Adrenal gland (tissue), 5 donors: ENCODE measurements at regions not wholly inside any gene's neighbourhood (a gene's known extent, or its start where the extent isn't known, plus 50 kb on each side); places are given as distances from the start of the nearest gene placed in this dataset.

Source experiments
- POLR2A ChIP-seq, 2 donors: fragments of 450-650 bp; IDR thresholded peaks; one replicate each; pipeline ENCODE4 v1.6.1; 2017; ENCODE audit warnings: antibody characterized with exemption in 2 of 2, mild to moderate bottlenecking in 2 of 2, moderate library complexity in 1 of 2
- TF ChIP-seq, protein P1 (sequence below), 6 experiments: fragments of 450-650 bp in 4 of 6; fragments of 200-600 bp in 2 of 6; sonication (generic) in 1 of 6; IDR thresholded peaks; 1 replicate in 5 of 6; 2 replicates in 1 of 6; pipeline versions ENCODE4 v1.5.1 to v1.8.0; 2016 to 2021; ENCODE audit warnings: antibody characterized with exemption in 6 of 6, mild to moderate bottlenecking in 2 of 6, moderate library complexity in 1 of 6
- donor health status: DM: no; HTN: no; CAD: no.

DNA sequence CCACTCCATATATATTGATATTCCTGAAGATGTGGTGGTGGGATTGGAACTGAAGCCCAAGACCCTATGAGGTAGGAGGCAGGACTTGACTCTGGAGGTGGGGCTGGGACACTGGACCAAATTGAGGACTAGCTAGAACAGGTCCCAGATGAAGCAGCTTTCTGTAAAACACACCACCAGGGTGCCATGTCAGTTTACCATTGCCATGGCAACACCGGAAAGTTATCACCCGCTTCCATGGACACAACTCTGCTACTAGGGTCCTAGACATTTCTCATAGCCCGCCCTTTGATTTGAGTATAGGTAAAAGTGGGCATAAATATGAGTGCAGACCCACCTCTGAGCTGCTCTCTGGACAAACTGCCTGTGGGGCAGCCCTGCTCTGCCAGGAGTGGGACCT, 490.5 kb upstream of the PFKP start:
- no peak for TF ChIP-seq POLR2A (IDR thresholded peaks at IDR 0.05)
- TF ChIP-seq, protein P1, sequence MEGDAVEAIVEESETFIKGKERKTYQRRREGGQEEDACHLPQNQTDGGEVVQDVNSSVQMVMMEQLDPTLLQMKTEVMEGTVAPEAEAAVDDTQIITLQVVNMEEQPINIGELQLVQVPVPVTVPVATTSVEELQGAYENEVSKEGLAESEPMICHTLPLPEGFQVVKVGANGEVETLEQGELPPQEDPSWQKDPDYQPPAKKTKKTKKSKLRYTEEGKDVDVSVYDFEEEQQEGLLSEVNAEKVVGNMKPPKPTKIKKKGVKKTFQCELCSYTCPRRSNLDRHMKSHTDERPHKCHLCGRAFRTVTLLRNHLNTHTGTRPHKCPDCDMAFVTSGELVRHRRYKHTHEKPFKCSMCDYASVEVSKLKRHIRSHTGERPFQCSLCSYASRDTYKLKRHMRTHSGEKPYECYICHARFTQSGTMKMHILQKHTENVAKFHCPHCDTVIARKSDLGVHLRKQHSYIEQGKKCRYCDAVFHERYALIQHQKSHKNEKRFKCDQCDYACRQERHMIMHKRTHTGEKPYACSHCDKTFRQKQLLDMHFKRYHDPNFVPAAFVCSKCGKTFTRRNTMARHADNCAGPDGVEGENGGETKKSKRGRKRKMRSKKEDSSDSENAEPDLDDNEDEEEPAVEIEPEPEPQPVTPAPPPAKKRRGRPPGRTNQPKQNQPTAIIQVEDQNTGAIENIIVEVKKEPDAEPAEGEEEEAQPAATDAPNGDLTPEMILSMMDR (IDR thresholded peaks at IDR 0.05), result no peak
